Ishikawa (cell line): ENCODE measurements at regions not wholly inside any gene's neighbourhood (a gene's known extent, or its start where the extent isn't known, plus 50 kb on each side); places are given as distances from the start of the nearest gene placed in this dataset.

Experiments
- CEBPB ChIP-seq: IDR thresholded peaks from 2 replicates; pipeline ENCODE4 v1.6.1; 2012
- CREB1 ChIP-seq: IDR thresholded peaks from 2 replicates; pipeline ENCODE4 v1.6.1; 2012; ENCODE audit warnings: low read depth
- EGR1 ChIP-seq: IDR thresholded peaks from 2 replicates; pipeline ENCODE4 v1.6.1; 2012
- EP300 ChIP-seq: IDR thresholded peaks from 2 replicates; pipeline ENCODE4 v1.6.1; 2012; ENCODE audit warnings: borderline replicate concordance
- FOXM1 ChIP-seq: IDR thresholded peaks from 2 replicates; pipeline ENCODE4 v1.6.1; 2012; ENCODE audit warnings: low read depth, borderline replicate concordance
- NFIC ChIP-seq: IDR thresholded peaks from 2 replicates; pipeline ENCODE4 v1.6.1; 2012
- RAD21 ChIP-seq: IDR thresholded peaks from 2 replicates; pipeline ENCODE4 v1.6.1; 2012; ENCODE audit warnings: low read depth
- TAF1 ChIP-seq: IDR thresholded peaks from 2 replicates; pipeline ENCODE4 v1.6.1; 2012; ENCODE audit warnings: low read depth, mild to moderate bottlenecking
- TCF12 ChIP-seq: IDR thresholded peaks from 2 replicates; pipeline ENCODE4 v1.6.1; 2012; ENCODE audit warnings: low read depth
- TEAD4 ChIP-seq: IDR thresholded peaks from 2 replicates; pipeline ENCODE4 v1.6.1; 2012
- YY1 ChIP-seq: IDR thresholded peaks from 2 replicates; pipeline ENCODE4 v1.6.1; 2012; ENCODE audit warnings: low read depth
- ZBTB7A ChIP-seq: IDR thresholded peaks from 2 replicates; pipeline ENCODE4 v1.6.1; 2012; ENCODE audit warnings: low read depth
- TF ChIP-seq, protein P1 (sequence below): IDR thresholded peaks from 2 replicates; pipeline ENCODE4 v1.6.1; 2012; ENCODE audit warnings: low read depth, mild to moderate bottlenecking
- TF ChIP-seq, protein P2 (sequence below): IDR thresholded peaks from 2 replicates; pipeline ENCODE4 v1.6.1; 2012
- TF ChIP-seq, protein P3 (sequence below): IDR thresholded peaks from 2 replicates; pipeline ENCODE4 v1.6.1; 2012

DNA sequence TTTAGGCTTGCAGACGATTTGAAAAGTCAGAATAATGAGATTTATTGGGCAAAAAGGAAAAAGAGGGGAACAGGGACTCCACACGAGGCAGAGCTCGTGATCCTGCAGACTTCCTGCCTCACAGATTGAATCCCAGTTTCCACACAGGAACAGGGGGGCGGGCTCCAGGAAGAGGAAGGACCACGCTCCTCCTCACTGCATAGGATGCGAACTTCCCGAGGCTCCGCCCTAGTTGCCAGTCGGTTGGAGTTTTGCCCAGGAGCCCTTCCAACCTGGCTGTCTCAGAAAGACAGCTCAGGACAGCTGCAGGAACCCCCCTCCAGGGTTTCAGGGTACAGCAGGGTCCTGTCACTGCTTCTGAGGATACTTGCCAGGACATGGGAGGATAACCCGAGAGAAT is 488.3 kb upstream of the ADARB2 start:
- TF ChIP-seq RAD21 (no peak), EP300 (no peak), YY1 (no peak), TCF12 (no peak), EGR1 (no peak), CREB1 (no peak), TAF1 (no peak), FOXM1 (no peak)
- TF ChIP-seq, protein P1, sequence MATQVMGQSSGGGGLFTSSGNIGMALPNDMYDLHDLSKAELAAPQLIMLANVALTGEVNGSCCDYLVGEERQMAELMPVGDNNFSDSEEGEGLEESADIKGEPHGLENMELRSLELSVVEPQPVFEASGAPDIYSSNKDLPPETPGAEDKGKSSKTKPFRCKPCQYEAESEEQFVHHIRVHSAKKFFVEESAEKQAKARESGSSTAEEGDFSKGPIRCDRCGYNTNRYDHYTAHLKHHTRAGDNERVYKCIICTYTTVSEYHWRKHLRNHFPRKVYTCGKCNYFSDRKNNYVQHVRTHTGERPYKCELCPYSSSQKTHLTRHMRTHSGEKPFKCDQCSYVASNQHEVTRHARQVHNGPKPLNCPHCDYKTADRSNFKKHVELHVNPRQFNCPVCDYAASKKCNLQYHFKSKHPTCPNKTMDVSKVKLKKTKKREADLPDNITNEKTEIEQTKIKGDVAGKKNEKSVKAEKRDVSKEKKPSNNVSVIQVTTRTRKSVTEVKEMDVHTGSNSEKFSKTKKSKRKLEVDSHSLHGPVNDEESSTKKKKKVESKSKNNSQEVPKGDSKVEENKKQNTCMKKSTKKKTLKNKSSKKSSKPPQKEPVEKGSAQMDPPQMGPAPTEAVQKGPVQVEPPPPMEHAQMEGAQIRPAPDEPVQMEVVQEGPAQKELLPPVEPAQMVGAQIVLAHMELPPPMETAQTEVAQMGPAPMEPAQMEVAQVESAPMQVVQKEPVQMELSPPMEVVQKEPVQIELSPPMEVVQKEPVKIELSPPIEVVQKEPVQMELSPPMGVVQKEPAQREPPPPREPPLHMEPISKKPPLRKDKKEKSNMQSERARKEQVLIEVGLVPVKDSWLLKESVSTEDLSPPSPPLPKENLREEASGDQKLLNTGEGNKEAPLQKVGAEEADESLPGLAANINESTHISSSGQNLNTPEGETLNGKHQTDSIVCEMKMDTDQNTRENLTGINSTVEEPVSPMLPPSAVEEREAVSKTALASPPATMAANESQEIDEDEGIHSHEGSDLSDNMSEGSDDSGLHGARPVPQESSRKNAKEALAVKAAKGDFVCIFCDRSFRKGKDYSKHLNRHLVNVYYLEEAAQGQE, result no peak
- TF ChIP-seq, protein P2, sequence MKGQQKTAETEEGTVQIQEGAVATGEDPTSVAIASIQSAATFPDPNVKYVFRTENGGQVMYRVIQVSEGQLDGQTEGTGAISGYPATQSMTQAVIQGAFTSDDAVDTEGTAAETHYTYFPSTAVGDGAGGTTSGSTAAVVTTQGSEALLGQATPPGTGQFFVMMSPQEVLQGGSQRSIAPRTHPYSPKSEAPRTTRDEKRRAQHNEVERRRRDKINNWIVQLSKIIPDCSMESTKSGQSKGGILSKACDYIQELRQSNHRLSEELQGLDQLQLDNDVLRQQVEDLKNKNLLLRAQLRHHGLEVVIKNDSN, result no peak

DNA sequence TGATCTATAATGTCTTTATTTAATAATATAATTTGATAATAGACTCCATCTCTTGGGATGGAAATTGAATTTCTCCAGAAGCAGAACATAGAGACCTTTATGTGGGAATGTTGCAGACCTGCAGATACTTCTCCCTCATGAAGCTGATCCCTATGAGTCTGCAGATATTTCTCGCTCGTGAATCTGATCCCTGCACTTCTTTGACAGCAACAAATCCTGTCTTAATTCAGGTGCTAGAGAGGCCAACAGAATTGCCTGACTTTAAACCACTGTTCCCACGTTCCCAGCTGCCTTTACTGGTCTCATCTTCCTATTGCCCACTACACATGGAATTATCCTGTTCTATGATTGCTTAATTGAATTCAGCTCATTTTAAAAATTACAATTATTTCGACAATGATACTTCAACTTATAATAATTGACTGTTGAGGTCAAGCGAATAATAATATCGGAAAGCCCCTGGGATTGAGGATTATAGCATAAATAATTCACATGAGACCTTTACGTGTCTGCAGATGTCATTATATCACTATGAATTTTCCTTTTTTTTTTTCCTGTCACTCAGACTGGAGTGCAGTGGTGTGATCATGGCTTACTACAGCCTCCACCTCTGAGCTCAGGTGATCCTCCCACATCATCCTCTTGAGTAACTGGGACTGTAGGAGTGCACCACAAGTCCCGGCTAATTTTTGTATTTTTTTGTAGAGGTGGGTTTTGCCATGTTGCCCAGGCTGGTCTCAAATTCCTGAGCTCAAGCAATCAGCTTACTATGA is 486.4 kb upstream of the ADARB2 start:
- TF ChIP-seq CREB1 (no peak), ZBTB7A (no peak), FOXM1 (no peak), YY1 (no peak)
- TF ChIP-seq, protein P3, sequence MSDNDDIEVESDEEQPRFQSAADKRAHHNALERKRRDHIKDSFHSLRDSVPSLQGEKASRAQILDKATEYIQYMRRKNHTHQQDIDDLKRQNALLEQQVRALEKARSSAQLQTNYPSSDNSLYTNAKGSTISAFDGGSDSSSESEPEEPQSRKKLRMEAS, result no peak
- TF ChIP-seq, protein P1, result no peak
- TF ChIP-seq, protein P2, result no peak

DNA sequence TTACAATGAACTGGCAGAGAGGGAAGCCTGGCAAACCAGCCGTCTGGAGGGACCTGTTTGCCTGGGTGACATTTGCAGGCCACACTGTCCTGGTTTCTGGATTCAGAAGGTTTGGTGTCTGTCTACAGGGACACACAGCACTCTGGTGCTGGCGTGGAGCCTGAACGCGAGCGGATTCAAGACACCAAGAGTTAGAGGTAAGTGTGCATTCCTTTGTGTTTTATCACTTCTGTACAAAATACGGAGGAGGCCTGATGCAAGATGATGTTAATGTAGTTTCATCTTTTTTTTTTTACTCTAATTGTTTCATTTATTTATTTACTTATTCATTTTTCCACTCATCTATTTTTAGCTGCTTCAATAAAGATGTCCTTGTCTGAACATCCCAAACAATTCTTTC is 485.3 kb upstream of the ADARB2 start:
- no peak for TF ChIP-seq TCF12
- TF ChIP-seq EP300, result no peak

DNA sequence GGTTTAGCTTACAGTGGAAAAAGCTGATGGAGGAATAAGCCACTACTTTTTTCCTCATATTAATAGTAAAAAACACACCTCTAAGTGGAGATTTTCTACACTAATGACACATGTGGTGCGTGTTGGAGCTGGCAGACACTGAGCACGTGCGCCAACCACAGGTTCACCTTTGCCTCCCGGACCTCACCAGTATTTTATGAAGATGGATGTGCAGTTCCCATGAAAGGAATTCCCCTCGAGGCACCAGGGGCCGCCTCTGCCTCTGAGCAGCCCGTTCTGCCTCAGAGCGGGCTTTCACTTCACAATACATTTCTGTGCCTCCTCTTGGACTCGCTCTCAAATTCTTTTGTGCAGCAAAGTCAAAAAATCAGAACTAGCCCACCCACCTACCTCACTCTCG is 477.5 kb upstream of the ADARB2 start:
- TF ChIP-seq CEBPB, result no peak
- TF ChIP-seq RAD21, result no peak
- TF ChIP-seq EP300, result no peak
- no peak for TF ChIP-seq YY1
- TF ChIP-seq, protein P3, result no peak
- TF ChIP-seq TAF1, result no peak
- no peak for TF ChIP-seq TCF12
- no peak for TF ChIP-seq EGR1

DNA sequence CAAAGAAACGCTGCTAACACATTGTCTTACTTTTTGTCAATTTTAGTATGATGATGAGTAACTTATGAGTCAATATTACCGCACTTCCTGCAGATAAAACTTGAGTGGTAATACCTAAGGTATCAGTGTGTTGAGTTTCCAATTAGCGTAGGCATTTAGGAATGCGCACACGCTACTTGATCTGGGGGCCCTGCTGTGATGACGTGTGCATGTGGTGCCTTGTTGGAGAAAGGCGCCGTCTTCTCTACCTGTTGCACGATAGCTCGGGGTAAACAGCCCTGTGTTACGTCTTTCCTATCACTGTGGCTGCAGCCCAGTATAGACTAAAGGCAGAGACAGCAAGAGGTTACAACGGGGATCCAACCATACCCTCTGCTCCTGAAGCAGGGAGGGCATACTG is 476.8 kb upstream of the ADARB2 start:
- no peak for TF ChIP-seq CEBPB
- TF ChIP-seq CREB1, result no peak
- TF ChIP-seq NFIC, result no peak
- no peak for TF ChIP-seq TAF1
- TF ChIP-seq, protein P2, result no peak
- no peak for TF ChIP-seq RAD21
- TF ChIP-seq, protein P3, result no peak
- TF ChIP-seq ZBTB7A, result no peak
- no peak for TF ChIP-seq YY1
- no peak for TF ChIP-seq FOXM1
- no peak for TF ChIP-seq EP300
- TF ChIP-seq TEAD4, result no peak
- no peak for TF ChIP-seq TCF12
- TF ChIP-seq, protein P1, result no peak
- no peak for TF ChIP-seq EGR1
